H1 (cell line): ENCODE measurements at regions not wholly inside any gene's neighbourhood (a gene's known extent, or its start where the extent isn't known, plus 50 kb on each side); places are given as distances from the start of the nearest gene placed in this dataset.

ENCODE experiments used
- CTCF ChIA-PET: fragments of 300-600 bp; sonication (Branson Sonifier 250); formaldehyde crosslinking; loops from one replicate; lab custom pipeline; 2021; ENCODE audit not compliant: partially characterized antibody; lab: Charles Lee
- POLR2A ChIA-PET: fragments of 300-600 bp; sonication (Branson Sonifier 250); formaldehyde crosslinking; loops from one replicate; lab custom pipeline; 2021; ENCODE audit warnings: inconsistent platforms; ENCODE audit not compliant: partially characterized antibody; lab: Charles Lee
- DNase-seq, 2 experiments: peaks; one replicate each; pipeline versions ENCODE4 v3.0.0 to v3.0.0-alpha.2; 2010 to 2022; ENCODE audit warnings: low spot score in 2 of 2, low read depth in 1 of 2, mixed read lengths in 1 of 2
- FAIRE-seq: peaks from 2 replicates; lab custom pipeline; 2011; peaks lifted over from hg19 to GRCh38; lab: Jason Lieb, UNC
- H2AFZ ChIP-seq: 2 replicates; pipeline ENCODE4 v1.8.1; 2012; ENCODE audit warnings: low read length, inconsistent platforms
- H2AK5ac ChIP-seq: 2 replicates; pipeline ENCODE4 v1.6.1; 2013; ENCODE audit warnings: low read depth, low read length
- H2BK120ac ChIP-seq: replicated peaks from 2 replicates; pipeline ENCODE3; 2013; ENCODE audit warnings: low read depth, low read length, inconsistent platforms
- H2BK12ac ChIP-seq: 2 replicates; pipeline ENCODE4 v1.6.1; 2013; ENCODE audit warnings: low read depth, low read length
- H2BK15ac ChIP-seq: 2 replicates; pipeline ENCODE4 v1.6.1; 2013; ENCODE audit warnings: low read length
- H2BK20ac ChIP-seq: 2 replicates; pipeline ENCODE4 v1.6.1; 2013; ENCODE audit warnings: low read length
- H2BK5ac ChIP-seq: 2 replicates; pipeline ENCODE4 v1.6.1; 2013; ENCODE audit warnings: low read depth, low read length
- H3K14ac ChIP-seq: 2 replicates; pipeline ENCODE4 v1.6.1; 2013; ENCODE audit warnings: inconsistent platforms; ENCODE audit not compliant: insufficient read length
- H3K18ac ChIP-seq: 2 replicates; pipeline ENCODE4 v1.6.1; 2013; ENCODE audit warnings: low read length; ENCODE audit errors: extremely low read depth
- H3K23ac ChIP-seq: 2 replicates; pipeline ENCODE4 v1.6.1; 2013; ENCODE audit warnings: inconsistent platforms; ENCODE audit not compliant: insufficient read length
- H3K23me2 ChIP-seq: 2 replicates; pipeline ENCODE4 v1.6.1; 2013; ENCODE audit warnings: low read depth, low read length
- H3K27ac ChIP-seq: 2 replicates; pipeline ENCODE4 v1.6.1; 2011; ENCODE audit warnings: low read depth, low read length, inconsistent platforms
- H3K27me3 ChIP-seq, 4 experiments: replicated peaks in 1 of 4; 1 replicate in 1 of 4; 2 replicates in 3 of 4; pipeline versions ENCODE4 v1.6.1 to v1.8.1; 2011 to 2013; ENCODE audit warnings: low read length in 3 of 4, mild to moderate bottlenecking in 3 of 4, inconsistent platforms in 2 of 4, mixed read lengths in 2 of 4, moderate library complexity in 1 of 4; ENCODE audit not compliant: control insufficient read depth in 3 of 4, insufficient read depth in 3 of 4; ENCODE audit errors: extremely low read depth in 1 of 4
- H3K36me3 ChIP-seq, 4 experiments: 2 replicates each; pipeline versions ENCODE4 v1.6.1 to v1.8.1; 2011 to 2013; ENCODE audit warnings: mild to moderate bottlenecking in 4 of 4, low read length in 3 of 4, moderate library complexity in 2 of 4, control low read depth in 1 of 4, inconsistent platforms in 1 of 4; ENCODE audit not compliant: insufficient read depth in 4 of 4, control insufficient read depth in 2 of 4
- H3K4ac ChIP-seq: replicated peaks from 2 replicates; pipeline ENCODE3; 2013; ENCODE audit warnings: low read length, low read depth, mixed read lengths, inconsistent platforms; ENCODE audit not compliant: insufficient read length
- H3K4me1 ChIP-seq, 4 experiments: replicated peaks in 1 of 4; 1 replicate in 1 of 4; 2 replicates in 3 of 4; pipeline versions ENCODE4 v1.6.1 to v1.8.1; 2011 to 2013; ENCODE audit warnings: low read length in 3 of 4, inconsistent platforms in 2 of 4, mixed read lengths in 1 of 4; ENCODE audit not compliant: insufficient read depth in 4 of 4, control insufficient read depth in 3 of 4
- H3K4me2 ChIP-seq, 2 experiments: 2 replicates each; pipeline versions ENCODE4 v1.6.1 to v1.8.1; 2011 to 2013; ENCODE audit warnings: low read depth in 2 of 2, low read length in 2 of 2, control low read depth in 1 of 2, inconsistent platforms in 1 of 2, mild to moderate bottlenecking in 1 of 2; ENCODE audit not compliant: insufficient read depth in 1 of 2
- H3K4me3 ChIP-seq, 4 experiments: fragments of 200-600, 300-600 bp in 1 of 4; sonication (generic), shearing (Covaris generic), sonication (Bioruptor Twin) in 1 of 4; 2 replicates each; pipeline versions ENCODE4 v1.5.1 to v1.8.1; 2011 to 2016; ENCODE audit warnings: low read length in 4 of 4, low read depth in 3 of 4, control low read depth in 2 of 4, inconsistent platforms in 2 of 4, mild to moderate bottlenecking in 2 of 4, mixed read lengths in 1 of 4, moderate library complexity in 1 of 4; ENCODE audit not compliant: insufficient read depth in 2 of 4; ENCODE audit errors: extremely low read depth in 1 of 4
- H3K56ac ChIP-seq: replicated peaks from 2 replicates; pipeline ENCODE3; 2013; ENCODE audit warnings: low read depth, mild to moderate bottlenecking, mixed read lengths, low read length, inconsistent platforms; ENCODE audit not compliant: insufficient read length
- H3K79me1 ChIP-seq: 2 replicates; pipeline ENCODE4 v1.6.1; 2013; ENCODE audit warnings: low read depth, low read length, control low read depth
- H3K79me2 ChIP-seq, 2 experiments: 2 replicates each; pipeline versions ENCODE4 v1.6.1 to v1.8.1; 2012 to 2013; ENCODE audit warnings: low read length in 2 of 2, mild to moderate bottlenecking in 2 of 2, inconsistent platforms in 1 of 2; ENCODE audit not compliant: insufficient read depth in 2 of 2, control insufficient read depth in 1 of 2
- H3K9ac ChIP-seq, 4 experiments: replicated peaks in 1 of 4; 1 replicate in 1 of 4; 2 replicates in 3 of 4; pipeline versions ENCODE4 v1.6.1 to v1.8.1; 2011 to 2013; ENCODE audit warnings: low read depth in 3 of 4, low read length in 3 of 4, control low read depth in 2 of 4, mild to moderate bottlenecking in 2 of 4, moderate library complexity in 2 of 4, inconsistent platforms in 1 of 4; ENCODE audit errors: extremely low read depth in 1 of 4
- H3K9me3 ChIP-seq, 2 experiments: 2 replicates each; pipeline versions ENCODE4 v1.6.1 to v1.8.1; 2012 to 2013; ENCODE audit warnings: mild to moderate bottlenecking in 2 of 2, moderate library complexity in 2 of 2, control low read depth in 1 of 2, inconsistent platforms in 1 of 2, low read depth in 1 of 2, low read length in 1 of 2, mixed read lengths in 1 of 2; ENCODE audit not compliant: insufficient read depth in 2 of 2
- H4K20me1 ChIP-seq, 2 experiments: replicated peaks in 1 of 2; 2 replicates each; pipeline versions ENCODE3 to v1.8.1; 2011 to 2013; ENCODE audit warnings: inconsistent platforms in 2 of 2, low read length in 2 of 2, mild to moderate bottlenecking in 1 of 2; ENCODE audit not compliant: insufficient read depth in 2 of 2, control insufficient read depth in 1 of 2
- H4K5ac ChIP-seq: 2 replicates; pipeline ENCODE4 v1.6.1; 2013; ENCODE audit warnings: low read length, low read depth, mixed read lengths, inconsistent platforms; ENCODE audit not compliant: insufficient read length
- H4K8ac ChIP-seq: 2 replicates; pipeline ENCODE4 v1.8.0; 2013; ENCODE audit warnings: mild to moderate bottlenecking, moderate library complexity, low read length, inconsistent platforms; ENCODE audit not compliant: insufficient read depth; ENCODE audit errors: extremely low read depth
- H4K91ac ChIP-seq: replicated peaks from 2 replicates; pipeline ENCODE3; 2013; ENCODE audit warnings: low read length, mixed read lengths, inconsistent platforms; ENCODE audit not compliant: insufficient read length
- BACH1 ChIP-seq: IDR thresholded peaks from 2 replicates; pipeline ENCODE4 v1.6.1; 2012; ENCODE audit warnings: low read length, improper control_type of control experiment
- HDAC6 ChIP-seq: IDR thresholded peaks from one replicate; pipeline ENCODE4 v1.7.1; 2012; ENCODE audit warnings: low read depth, mild to moderate bottlenecking, inconsistent platforms, low read length, moderate library complexity
- KDM1A ChIP-seq: fragments of 200-600, 300-600 bp; sonication (generic); IDR thresholded peaks from 2 replicates; pipeline ENCODE4 v1.7.1; 2016; ENCODE audit warnings: mild to moderate bottlenecking, low read length, borderline replicate concordance
- KDM4A ChIP-seq: IDR thresholded peaks from one replicate; pipeline ENCODE4 v1.7.1; 2012; ENCODE audit warnings: low read depth, mild to moderate bottlenecking, moderate library complexity, low read length, inconsistent platforms; ENCODE audit not compliant: severe bottlenecking
- POLR2A ChIP-seq, 2 experiments: IDR thresholded peaks; 1 replicate in 1 of 2; 2 replicates in 1 of 2; pipeline ENCODE4 v1.6.1; 2011; ENCODE audit warnings: low read depth in 2 of 2, low read length in 2 of 2, mild to moderate bottlenecking in 2 of 2; ENCODE audit errors: control extremely low read depth in 1 of 2
- SP2 ChIP-seq: IDR thresholded peaks from 2 replicates; pipeline ENCODE4 v1.6.1; 2012; ENCODE audit warnings: mild to moderate bottlenecking, low read length, inconsistent platforms
- SRF ChIP-seq: IDR thresholded peaks from 2 replicates; pipeline ENCODE4 v1.6.1; 2011; ENCODE audit warnings: mild to moderate bottlenecking, low read depth, low read length, moderate library complexity
- TBP ChIP-seq: IDR thresholded peaks from 2 replicates; pipeline ENCODE4 v1.6.1; 2011; ENCODE audit warnings: low read depth, low read length, improper control_type of control experiment
- WGBS, 2 experiments: shearing (Covaris generic) in 1 of 2; methylation state at CpG; one replicate each; pipeline versions ENCODE4 v1.1.6 to v1.1.7; 2013 to 2015; ENCODE audit warnings: low lambda C conversion rate in 2 of 2, mixed read lengths in 2 of 2, inconsistent platforms in 1 of 2, low coverage in 1 of 2, missing lambda C conversion rate in 1 of 2; ENCODE audit not compliant: insufficient replicate concordance in 2 of 2, insufficient coverage in 1 of 2, insufficient read length in 1 of 2; ENCODE audit errors: extremely low coverage in 1 of 2, missing lambda C conversion rate in 1 of 2; 5-methylcytosine and 5-hydroxymethylcytosine counted together

DNA sequence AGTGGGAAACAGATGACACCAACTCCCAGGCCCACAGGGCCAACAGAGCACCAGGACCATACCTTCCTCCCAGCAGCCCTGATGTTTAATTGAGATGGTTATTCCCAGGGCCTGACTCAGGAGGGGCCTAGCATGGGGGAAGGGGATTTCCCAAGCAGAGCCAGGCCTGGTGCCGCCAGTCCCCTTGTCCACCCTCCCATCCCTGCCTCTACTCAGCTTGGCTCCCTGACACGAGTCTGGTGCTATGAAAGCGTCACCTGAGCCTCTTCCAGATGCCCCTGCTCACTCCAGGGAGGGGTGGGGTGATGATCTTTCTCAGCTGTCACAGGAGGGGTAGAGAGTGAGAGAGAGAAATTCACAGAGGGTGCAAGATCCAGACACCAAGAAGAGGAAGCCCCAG, 72.7 kb downstream of the EFNB1 start:
- DNase-seq (no peak), FAIRE-seq (no peak)
- H3K4ac ChIP-seq: no peak overlapping the region
- no peak overlapping the region for H3K18ac ChIP-seq
- 0 out of 2 replicates have a peak, but pooled peaks cover 1% of the 10 kb centered on the region for H3K23me2 ChIP-seq
- no peak overlapping the region for H2BK12ac ChIP-seq
- H2AFZ ChIP-seq: no peak overlapping the region
- no peaks in the 10 kb centered on the region for H3K79me1 ChIP-seq
- H3K4me2 ChIP-seq: no peak overlapping the region
- H2BK5ac ChIP-seq: no peak overlapping the region
- no peak overlapping the region for H4K91ac ChIP-seq
- H3K36me3 ChIP-seq: no peaks in the 10 kb centered on the region
- no peak overlapping the region for H3K27ac ChIP-seq
- no peak overlapping the region for H2BK120ac ChIP-seq
- ChIA-PET POLR2A (no interaction called here), CTCF (no interaction called here)
- no peaks in the 10 kb centered on the region for H4K20me1 ChIP-seq
- H4K8ac ChIP-seq: no peak overlapping the region
- WGBS, 2 experiments: 40% methylated on average over 1 of the region's 3 CpGs; no CpG with 5 or more reads in 1 of the 2 experiments
- 0 out of 7 replicates have a peak, but pooled peaks cover 0 to 2% (median 0%) of the 10 kb centered on the region in 4 experiments for H3K27me3 ChIP-seq
- H3K23ac ChIP-seq: no peak overlapping the region
- TF ChIP-seq KDM1A (no peak), HDAC6 (no peak), TBP (no peak), SP2 (no peak), KDM4A (no peak), BACH1 (no peak), POLR2A (IDR thresholded peaks at IDR 0.05; ENCODE audit: control extremely low read depth in 1 of 2, low read depth in 2 of 2, low read length in 2 of 2) (no peak), SRF (no peak)
- H2BK15ac ChIP-seq: no peak overlapping the region
- no peak overlapping the region for H3K14ac ChIP-seq
- no peak overlapping the region for H3K9ac ChIP-seq
- no peak overlapping the region for H3K4me3 ChIP-seq
- no peak overlapping the region for H2BK20ac ChIP-seq
- no peaks in the 10 kb centered on the region for H3K9me3 ChIP-seq
- no peak overlapping the region for H2AK5ac ChIP-seq
- peaks cover 0 to 11% (median 0%) of the 10 kb centered on the region in 4 experiments; a peak in 2 of 7 replicates for H3K4me1 ChIP-seq
- no peak overlapping the region for H3K56ac ChIP-seq
- H4K5ac ChIP-seq: no peak overlapping the region
- H3K79me2 ChIP-seq: no peaks in the 10 kb centered on the region
